ENCODE measurements at regions not wholly inside any gene's neighbourhood (a gene's known extent, or its start where the extent isn't known, plus 50 kb on each side); places are given as distances from the start of the nearest gene placed in this dataset.

- ATAC-seq, result no peak
- 63% methylated on average over 3 of the region's 11 CpGs for WGBS (ENCODE audit: insufficient coverage, low coverage, low lambda C conversion rate, missing lambda C conversion rate)
- no peak overlapping the region for H3K27ac ChIP-seq
- no peak for TF ChIP-seq CTCF (IDR thresholded peaks at IDR 0.05)
- TF ChIP-seq POLR2A (IDR thresholded peaks at IDR 0.05), result no peak
- no peak overlapping the region for H3K4me3 ChIP-seq
- no peaks in the 10 kb centered on the region for H3K9me3 ChIP-seq
- intact Hi-C loops (cut with DNase I), result no loop called here
- H3K4me1 ChIP-seq, result no peaks in the 10 kb centered on the region
- H3K27me3 ChIP-seq, result no peaks in the 10 kb centered on the region
- DNase-seq, result no peak
- H3K36me3 ChIP-seq, result no peaks in the 10 kb centered on the region
These were observed 855.0 kb upstream of the TMEM132C start for GRCh38 chr12:127411981-127412380.

GRCh38 chr12:127412866-127413265 is 854.1 kb upstream of the TMEM132C start:
- no peak for TF ChIP-seq POLR2A (IDR thresholded peaks at IDR 0.05)
- TF ChIP-seq CTCF (IDR thresholded peaks at IDR 0.05), result no peak
- Histone ChIP-seq H3K27ac (no peak overlapping the region), H3K36me3 (no peaks in the 10 kb centered on the region), H3K4me1 (no peaks in the 10 kb centered on the region), H3K27me3 (no peaks in the 10 kb centered on the region), H3K4me3 (no peak overlapping the region), H3K9me3 (no peaks in the 10 kb centered on the region)
- intact Hi-C loops (cut with DNase I), result no loop called here
- ATAC-seq (no peak), DNase-seq (no peak)
- 55% methylated on average over 4 of the region's 4 CpGs for WGBS (ENCODE audit: insufficient coverage, low coverage, low lambda C conversion rate, missing lambda C conversion rate)

GRCh38 chr12:127414186-127414585 is 852.8 kb upstream of the TMEM132C start:
- peaks cover 0 to 6% (median 0%) of the 10 kb centered on the region in 4 donors for H3K9me3 ChIP-seq
- H3K27me3 ChIP-seq, result no peaks in the 10 kb centered on the region
- H3K4me3 ChIP-seq, result no peak overlapping the region
- ATAC-seq (no peak), DNase-seq (no peak)
- no peak overlapping the region for H3K27ac ChIP-seq
- 40% methylated on average over 6 of the region's 8 CpGs for WGBS (ENCODE audit: insufficient coverage, low coverage, low lambda C conversion rate, missing lambda C conversion rate)
- intact Hi-C loops (cut with DNase I), result no loop called here
- H3K36me3 ChIP-seq, result no peaks in the 10 kb centered on the region
- no peaks in the 10 kb centered on the region for H3K4me1 ChIP-seq
- no peak for TF ChIP-seq CTCF (IDR thresholded peaks at IDR 0.05)
- no peak for TF ChIP-seq POLR2A (IDR thresholded peaks at IDR 0.05)

GRCh38 chr12:127414636-127415035 is 852.3 kb upstream of the TMEM132C start:
- TF ChIP-seq POLR2A (IDR thresholded peaks at IDR 0.05), result no peak
- no peak for TF ChIP-seq CTCF (IDR thresholded peaks at IDR 0.05)
- H3K9me3 ChIP-seq, result peaks cover 0 to 6% (median 0%) of the 10 kb centered on the region in 4 donors
- H3K4me3 ChIP-seq, result no peak overlapping the region
- H3K4me1 ChIP-seq, result no peaks in the 10 kb centered on the region
- H3K27ac ChIP-seq, result no peak overlapping the region
- intact Hi-C loops (cut with DNase I), result no loop called here
- H3K36me3 ChIP-seq, result no peaks in the 10 kb centered on the region
- DNase-seq (no peak), ATAC-seq (no peak)
- H3K27me3 ChIP-seq, result no peaks in the 10 kb centered on the region
- WGBS (ENCODE audit: insufficient coverage, low coverage, low lambda C conversion rate, missing lambda C conversion rate), result 28% methylated on average over 2 of the region's 2 CpGs

- H3K27ac ChIP-seq, result no peak overlapping the region
- ATAC-seq, result no peak
- H3K27me3 ChIP-seq, result no peaks in the 10 kb centered on the region
- H3K36me3 ChIP-seq, result no peaks in the 10 kb centered on the region
- 62% methylated on average over 3 of the region's 3 CpGs for WGBS (ENCODE audit: insufficient coverage, low coverage, low lambda C conversion rate, missing lambda C conversion rate)
- no peak overlapping the region for H3K4me3 ChIP-seq
- H3K9me3 ChIP-seq, result peaks cover 0 to 6% (median 0%) of the 10 kb centered on the region in 4 donors
- intact Hi-C loops (cut with DNase I), result no loop called here
- TF ChIP-seq POLR2A (IDR thresholded peaks at IDR 0.05) (no peak), CTCF (IDR thresholded peaks at IDR 0.05) (no peak)
- DNase-seq, result no peak
- H3K4me1 ChIP-seq, result no peaks in the 10 kb centered on the region
These were observed 850.2 kb upstream of the TMEM132C start for GRCh38 chr12:127416796-127417195.
